Nephron (organoid): ENCODE measurements at regions not wholly inside any gene's neighbourhood (a gene's known extent, or its start where the extent isn't known, plus 50 kb on each side); places are given as distances from the start of the nearest gene placed in this dataset.

Experiments used
- H3K27ac Mint-ChIP-seq, 3 experiments: 2 replicates each; pipeline ENCODE4 v1.8.0; 2020; ENCODE audit warnings: mixed read lengths in 3 of 3, mild to moderate bottlenecking in 2 of 3, moderate library complexity in 1 of 3
- H3K27me3 Mint-ChIP-seq: 2 replicates; pipeline ENCODE4 v1.8.0; 2021; ENCODE audit warnings: low read depth, mild to moderate bottlenecking, moderate library complexity, mixed read lengths
- H3K36me3 Mint-ChIP-seq: 2 replicates; pipeline ENCODE4 v1.8.0; 2020; ENCODE audit warnings: low read depth, mixed read lengths
- H3K4me1 Mint-ChIP-seq: 2 replicates; pipeline ENCODE4 v1.8.0; 2020; ENCODE audit warnings: mixed read lengths
- H3K4me3 Mint-ChIP-seq, 3 experiments: 2 replicates each; pipeline ENCODE4 v1.8.0; 2020; ENCODE audit warnings: mild to moderate bottlenecking in 3 of 3, mixed read lengths in 3 of 3, moderate library complexity in 2 of 3
- H3K9me3 Mint-ChIP-seq: 2 replicates; pipeline ENCODE4 v1.8.0; 2020; ENCODE audit warnings: mixed read lengths
- CTCF ChIP-seq, 3 experiments: fragments of 200-600 bp; sonication (generic); IDR thresholded peaks; one replicate each; pipeline ENCODE4 v1.5.0; 2021; ENCODE audit warnings: antibody characterized with exemption in 3 of 3; ENCODE audit not compliant: unreplicated experiment in 3 of 3

- Mint-ChIP-seq H3K27me3 (peaks cover 28% of the 10 kb centered on the region), H3K4me1 (peaks cover 12% of the 10 kb centered on the region), H3K4me3 (no peak overlapping the region), H3K36me3 (no peaks in the 10 kb centered on the region), H3K27ac (no peak overlapping the region), H3K9me3 (no peaks in the 10 kb centered on the region)
- no peak for TF ChIP-seq CTCF (IDR thresholded peaks at IDR 0.05; ENCODE audit: unreplicated experiment in 3 of 3)
Measured at GRCh38 chr19:28463493-28464053, 749.4 kb downstream of the UQCRFS1 start.

- Mint-ChIP-seq H3K4me3 (no peak overlapping the region), H3K36me3 (no peaks in the 10 kb centered on the region), H3K4me1 (peaks cover 3% of the 10 kb centered on the region), H3K9me3 (no peaks in the 10 kb centered on the region), H3K27ac (no peak overlapping the region), H3K27me3 (peaks cover 9% of the 10 kb centered on the region)
- no peak for TF ChIP-seq CTCF (IDR thresholded peaks at IDR 0.05; ENCODE audit: unreplicated experiment in 3 of 3)
Measured at GRCh38 chr19:28457620-28458019, 755.3 kb downstream of the UQCRFS1 start.

GRCh38 chr19:28456708-28457320 is 756.1 kb downstream of the UQCRFS1 start:
- peaks cover 3% of the 10 kb centered on the region for H3K4me1 Mint-ChIP-seq
- H3K36me3 Mint-ChIP-seq, result no peaks in the 10 kb centered on the region
- no peaks in the 10 kb centered on the region for H3K9me3 Mint-ChIP-seq
- H3K27ac Mint-ChIP-seq, result peak overlapping the region in 2 of 3 experiments; percentile 11 to 46
- no peak overlapping the region for H3K4me3 Mint-ChIP-seq
- TF ChIP-seq CTCF (IDR thresholded peaks at IDR 0.05; ENCODE audit: unreplicated experiment in 3 of 3), result no peak
- peaks cover 5% of the 10 kb centered on the region for H3K27me3 Mint-ChIP-seq

- H3K27me3 Mint-ChIP-seq, result peaks cover 5% of the 10 kb centered on the region
- peaks cover 3% of the 10 kb centered on the region for H3K4me1 Mint-ChIP-seq
- no peak overlapping the region for H3K4me3 Mint-ChIP-seq
- H3K9me3 Mint-ChIP-seq, result no peaks in the 10 kb centered on the region
- TF ChIP-seq CTCF (IDR thresholded peaks at IDR 0.05; ENCODE audit: unreplicated experiment in 3 of 3), result no peak
- H3K27ac Mint-ChIP-seq, result no peak overlapping the region
- H3K36me3 Mint-ChIP-seq, result no peaks in the 10 kb centered on the region
Measured at GRCh38 chr19:28456252-28456651, 756.7 kb downstream of the UQCRFS1 start.

- H3K36me3 Mint-ChIP-seq, result no peaks in the 10 kb centered on the region
- H3K9me3 Mint-ChIP-seq, result no peaks in the 10 kb centered on the region
- no peaks in the 10 kb centered on the region for H3K4me1 Mint-ChIP-seq
- no peak for TF ChIP-seq CTCF (IDR thresholded peaks at IDR 0.05; ENCODE audit: unreplicated experiment in 3 of 3)
- peaks cover 3% of the 10 kb centered on the region for H3K27me3 Mint-ChIP-seq
- no peak overlapping the region for H3K4me3 Mint-ChIP-seq
- no peak overlapping the region for H3K27ac Mint-ChIP-seq
Measured at GRCh38 chr19:28454083-28454482, 758.9 kb downstream of the UQCRFS1 start.

GRCh38 chr19:28453420-28453819 is 759.5 kb downstream of the UQCRFS1 start:
- Mint-ChIP-seq H3K9me3 (no peaks in the 10 kb centered on the region), H3K27me3 (no peaks in the 10 kb centered on the region), H3K27ac (no peak overlapping the region), H3K36me3 (no peaks in the 10 kb centered on the region), H3K4me1 (no peaks in the 10 kb centered on the region), H3K4me3 (no peak overlapping the region)
- TF ChIP-seq CTCF (IDR thresholded peaks at IDR 0.05; ENCODE audit: unreplicated experiment in 3 of 3), result no peak
